IMR-90 (cell line): ENCODE measurements at regions not wholly inside any gene's neighbourhood (a gene's known extent, or its start where the extent isn't known, plus 50 kb on each side); places are given as distances from the start of the nearest gene placed in this dataset.

Experiments
- CTCF ChIP-seq: conservative IDR thresholded peaks from 2 replicates; pipeline ENCODE4 v1.5.1; 2012; ENCODE audit warnings: mild to moderate bottlenecking, low read depth, low read length, improper control_type of control experiment
- TF ChIP-seq, protein P1 (sequence below): fragments of 150-350 bp; IDR thresholded peaks from 2 replicates; pipeline ENCODE4 v1.6.1; 2016; ENCODE audit warnings: low read depth, mild to moderate bottlenecking, low read length, moderate library complexity, borderline replicate concordance

- TF ChIP-seq, protein P1, sequence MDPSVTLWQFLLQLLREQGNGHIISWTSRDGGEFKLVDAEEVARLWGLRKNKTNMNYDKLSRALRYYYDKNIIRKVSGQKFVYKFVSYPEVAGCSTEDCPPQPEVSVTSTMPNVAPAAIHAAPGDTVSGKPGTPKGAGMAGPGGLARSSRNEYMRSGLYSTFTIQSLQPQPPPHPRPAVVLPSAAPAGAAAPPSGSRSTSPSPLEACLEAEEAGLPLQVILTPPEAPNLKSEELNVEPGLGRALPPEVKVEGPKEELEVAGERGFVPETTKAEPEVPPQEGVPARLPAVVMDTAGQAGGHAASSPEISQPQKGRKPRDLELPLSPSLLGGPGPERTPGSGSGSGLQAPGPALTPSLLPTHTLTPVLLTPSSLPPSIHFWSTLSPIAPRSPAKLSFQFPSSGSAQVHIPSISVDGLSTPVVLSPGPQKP, result no peak
- no peak for TF ChIP-seq CTCF
Measured at GRCh38 chr19:28670836-28671235, 542.1 kb downstream of the UQCRFS1 start.
